ENCODE measurements at regions not wholly inside any gene's neighbourhood (a gene's known extent, or its start where the extent isn't known, plus 50 kb on each side); places are given as distances from the start of the nearest gene placed in this dataset.
"Not testable (repeated sequence)": the region's sequence is repeated elsewhere in the genome, so short reads cannot be mapped to it uniquely, and the experiment has no call there.

DNA sequence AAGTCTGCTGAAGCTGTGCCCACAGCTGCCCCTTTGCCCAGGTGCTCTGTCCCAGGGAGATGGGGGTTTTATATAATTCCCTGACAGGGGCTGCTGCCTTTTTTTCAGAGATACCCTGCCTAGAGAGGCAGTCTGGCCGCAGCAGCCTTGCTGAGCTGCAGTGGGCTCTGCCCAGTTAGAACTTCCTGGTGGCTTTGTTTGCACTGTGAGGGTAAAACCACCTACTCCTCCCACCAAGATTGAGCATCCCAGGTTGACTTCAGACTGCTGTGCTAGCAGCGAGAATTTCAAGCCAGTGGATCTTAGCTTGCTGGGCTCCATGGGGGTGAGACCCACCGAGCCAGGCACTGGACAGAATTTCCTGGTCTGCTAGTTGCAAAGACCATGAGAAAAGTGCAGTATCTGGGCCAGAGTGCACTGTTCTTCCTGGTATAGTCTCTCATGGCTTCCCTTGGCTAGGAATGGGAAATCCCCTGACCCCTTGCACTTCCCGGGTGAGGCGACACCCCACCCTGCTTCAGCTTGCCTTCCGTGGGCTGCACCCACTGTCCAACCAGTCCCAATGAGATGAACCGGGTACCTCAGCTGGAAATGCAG, 166.0 kb upstream of the NPY start:
- CTCF ChIA-PET; POLR2A ChIA-PET; H3K27ac ChIP-seq (ENCODE audit: low read depth, low read length); H3K4me3 ChIP-seq (ENCODE audit: low read length); intact Hi-C loops (cut with micrococcal nuclease); H3K27me3 ChIP-seq (ENCODE audit: control insufficient read depth in 2 of 2, insufficient read depth in 2 of 2, low read length in 2 of 2); H3K36me3 Mint-ChIP-seq; ATAC-seq; H3K9me3 Mint-ChIP-seq; H3K4me1 Mint-ChIP-seq; H3K4me3 Mint-ChIP-seq; H3K27ac Mint-ChIP-seq; DNase-seq; H3K36me3 ChIP-seq (ENCODE audit: control insufficient read depth in 2 of 3, insufficient read depth in 3 of 3, low read length in 3 of 3); H3K9me3 ChIP-seq (ENCODE audit: control insufficient read depth in 2 of 3, low read length in 3 of 3); H3K4me1 ChIP-seq (ENCODE audit: control insufficient read depth in 2 of 2, insufficient read depth in 2 of 2, low read length in 2 of 2): not testable (repeated sequence)
- peaks cover 0 to 16% (median 6%) of the 10 kb centered on the region in 5 donors for H3K27me3 Mint-ChIP-seq

DNA sequence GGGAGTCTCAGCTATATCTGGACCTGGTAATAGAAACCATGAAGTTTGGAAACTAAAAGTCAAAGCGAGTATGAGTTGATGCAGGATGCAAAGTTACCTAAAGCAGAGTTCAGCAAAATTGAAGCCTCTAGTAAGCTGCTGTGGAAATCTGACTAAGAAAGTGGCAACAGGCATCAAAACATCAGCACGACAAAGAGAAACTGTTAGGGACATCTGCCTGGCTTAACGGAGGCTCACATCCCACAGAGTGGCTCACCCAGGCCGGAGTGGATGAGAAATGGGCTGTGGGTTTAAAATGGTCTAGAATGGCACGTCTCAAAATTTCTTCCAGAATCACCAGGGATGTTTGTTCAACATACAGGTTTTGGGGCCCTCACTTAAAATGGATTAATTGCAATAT, 164.1 kb upstream of the NPY start:
- Mint-ChIP-seq H3K9me3 (peaks cover 0 to 2% (median 0%) of the 10 kb centered on the region in 11 donors), H3K36me3 (no peaks in the 10 kb centered on the region), H3K4me1 (no peaks in the 10 kb centered on the region), H3K27ac (no peak overlapping the region), H3K4me3 (no peak overlapping the region), H3K27me3 (peaks cover 0 to 15% (median 6%) of the 10 kb centered on the region in 5 donors)
- intact Hi-C loops (cut with micrococcal nuclease): no loop called here
- H3K36me3 ChIP-seq (ENCODE audit: control insufficient read depth in 2 of 3, insufficient read depth in 3 of 3, low read length in 3 of 3): no peaks in the 10 kb centered on the region
- ATAC-seq (no peak), DNase-seq (no peak)
- no peak overlapping the region for H3K4me3 ChIP-seq (ENCODE audit: low read length)
- POLR2A ChIA-PET: no interaction called here
- H3K27me3 ChIP-seq (ENCODE audit: control insufficient read depth in 2 of 2, insufficient read depth in 2 of 2, low read length in 2 of 2): no peaks in the 10 kb centered on the region
- no peak overlapping the region for H3K27ac ChIP-seq (ENCODE audit: low read depth, low read length)
- H3K9me3 ChIP-seq (ENCODE audit: control insufficient read depth in 2 of 3, low read length in 3 of 3): no peaks in the 10 kb centered on the region
- CTCF ChIA-PET: no interaction called here
- no peaks in the 10 kb centered on the region for H3K4me1 ChIP-seq (ENCODE audit: control insufficient read depth in 2 of 2, insufficient read depth in 2 of 2, low read length in 2 of 2)

DNA sequence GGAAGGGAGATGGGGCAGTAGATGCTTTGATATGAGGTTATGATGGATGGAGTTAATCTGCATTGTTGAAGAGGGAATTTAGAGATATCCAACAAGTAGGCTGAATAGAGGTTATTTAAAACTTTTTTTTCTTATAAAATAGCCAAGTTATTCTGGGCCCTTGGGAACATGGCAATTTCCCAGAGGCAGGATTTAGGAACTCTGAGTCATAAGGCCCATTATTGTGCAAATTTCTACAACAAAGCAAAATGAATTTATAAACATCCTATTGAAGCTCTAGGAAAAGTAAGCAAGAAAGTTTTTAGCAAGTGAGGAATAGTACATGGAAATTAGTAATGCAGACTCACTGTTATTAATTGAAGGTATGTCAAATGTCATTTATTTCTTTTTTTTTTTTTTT, 160.9 kb upstream of the NPY start:
- Mint-ChIP-seq H3K4me3 (no peak overlapping the region), H3K36me3 (no peaks in the 10 kb centered on the region), H3K4me1 (no peaks in the 10 kb centered on the region), H3K27ac (no peak overlapping the region), H3K9me3 (peaks cover 0 to 2% (median 0%) of the 10 kb centered on the region in 11 donors), H3K27me3 (peaks cover 0 to 16% (median 6%) of the 10 kb centered on the region in 5 donors)
- H3K27ac ChIP-seq (ENCODE audit: low read depth, low read length): no peak overlapping the region
- intact Hi-C loops (cut with micrococcal nuclease): no loop called here
- no peak overlapping the region for H3K4me3 ChIP-seq (ENCODE audit: low read length)
- H3K36me3 ChIP-seq (ENCODE audit: control insufficient read depth in 2 of 3, insufficient read depth in 3 of 3, low read length in 3 of 3): no peaks in the 10 kb centered on the region
- H3K9me3 ChIP-seq (ENCODE audit: control insufficient read depth in 2 of 3, low read length in 3 of 3): no peaks in the 10 kb centered on the region
- H3K27me3 ChIP-seq (ENCODE audit: control insufficient read depth in 2 of 2, insufficient read depth in 2 of 2, low read length in 2 of 2): no peaks in the 10 kb centered on the region
- H3K4me1 ChIP-seq (ENCODE audit: control insufficient read depth in 2 of 2, insufficient read depth in 2 of 2, low read length in 2 of 2): no peaks in the 10 kb centered on the region
- DNase-seq (no peak), ATAC-seq (no peak)
- POLR2A ChIA-PET: no interaction called here
- CTCF ChIA-PET: interaction anchor here (0.6 kb wide), 1 partner anchor 102 kb away, joined by 3 read pairs; no protein-coding TSS in a partner anchor

DNA sequence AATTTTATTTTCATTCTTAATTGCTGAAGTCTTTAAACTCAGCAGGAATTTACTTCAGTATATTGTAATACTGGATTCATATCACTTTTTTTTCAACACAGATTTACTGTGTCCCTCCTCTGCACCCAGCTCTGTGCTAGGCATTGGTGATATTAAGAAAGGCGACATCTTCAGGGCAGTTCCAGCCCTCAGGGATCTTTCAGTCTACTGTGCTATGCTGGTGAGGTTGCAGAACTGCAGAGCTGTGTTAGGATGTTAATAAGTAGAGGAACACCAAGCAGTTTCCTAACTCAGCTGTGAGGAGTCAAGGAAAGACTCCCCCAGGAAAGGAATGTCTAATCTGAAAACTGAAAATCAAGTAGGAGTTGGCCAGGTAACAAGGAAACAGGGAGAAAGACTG, 158.2 kb upstream of the NPY start:
- Mint-ChIP-seq H3K4me1 (no peaks in the 10 kb centered on the region), H3K4me3 (no peak overlapping the region), H3K27ac (no peak overlapping the region), H3K27me3 (peaks cover 7 to 20% (median 10%) of the 10 kb centered on the region in 5 donors), H3K36me3 (no peaks in the 10 kb centered on the region), H3K9me3 (no peaks in the 10 kb centered on the region)
- no peaks in the 10 kb centered on the region for H3K4me1 ChIP-seq (ENCODE audit: control insufficient read depth in 2 of 2, insufficient read depth in 2 of 2, low read length in 2 of 2)
- DNase-seq (no peak), ATAC-seq (no peak)
- no peaks in the 10 kb centered on the region for H3K36me3 ChIP-seq (ENCODE audit: control insufficient read depth in 2 of 3, insufficient read depth in 3 of 3, low read length in 3 of 3)
- no peaks in the 10 kb centered on the region for H3K27me3 ChIP-seq (ENCODE audit: control insufficient read depth in 2 of 2, insufficient read depth in 2 of 2, low read length in 2 of 2)
- no peak overlapping the region for H3K27ac ChIP-seq (ENCODE audit: low read depth, low read length)
- intact Hi-C loops (cut with micrococcal nuclease): no loop called here
- no peaks in the 10 kb centered on the region for H3K9me3 ChIP-seq (ENCODE audit: control insufficient read depth in 2 of 3, low read length in 3 of 3)
- ChIA-PET CTCF (no interaction called here), POLR2A (no interaction called here)
- H3K4me3 ChIP-seq (ENCODE audit: low read length): no peak overlapping the region

DNA sequence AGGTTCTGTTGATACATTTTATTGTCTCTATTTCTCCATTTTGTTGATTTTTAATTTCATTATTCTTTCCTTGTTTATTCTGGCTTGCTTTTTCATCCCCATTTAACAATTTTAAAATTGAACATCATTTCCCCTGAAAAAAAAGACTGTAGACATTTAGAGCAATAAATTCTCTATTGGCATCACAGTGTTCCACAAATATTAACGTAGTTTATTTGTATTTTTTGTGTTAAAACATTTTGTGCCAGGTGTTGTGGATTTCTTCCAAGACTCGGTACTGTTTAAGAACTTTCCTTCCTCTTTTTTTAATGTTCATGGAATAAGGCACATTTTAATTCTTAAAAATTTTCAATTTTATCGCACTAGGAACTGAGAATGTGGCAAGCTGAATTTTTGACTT, 156.1 kb upstream of the NPY start:
- H3K27ac Mint-ChIP-seq: no peak overlapping the region
- no peak for DNase-seq
- Histone ChIP-seq H3K27me3 (ENCODE audit: control insufficient read depth in 2 of 2, insufficient read depth in 2 of 2, low read length in 2 of 2) (no peaks in the 10 kb centered on the region), H3K4me1 (ENCODE audit: control insufficient read depth in 2 of 2, insufficient read depth in 2 of 2, low read length in 2 of 2) (no peaks in the 10 kb centered on the region), H3K27ac (ENCODE audit: low read depth, low read length) (no peak overlapping the region), H3K9me3 (ENCODE audit: control insufficient read depth in 2 of 3, low read length in 3 of 3) (no peaks in the 10 kb centered on the region), H3K4me3 (ENCODE audit: low read length) (no peak overlapping the region), H3K36me3 (ENCODE audit: control insufficient read depth in 2 of 3, insufficient read depth in 3 of 3, low read length in 3 of 3) (no peaks in the 10 kb centered on the region)
- H3K9me3 Mint-ChIP-seq: no peaks in the 10 kb centered on the region
- no peaks in the 10 kb centered on the region for H3K36me3 Mint-ChIP-seq
- H3K4me1 Mint-ChIP-seq: no peaks in the 10 kb centered on the region
- ATAC-seq: no peak
- peaks cover 7 to 27% (median 10%) of the 10 kb centered on the region in 5 donors for H3K27me3 Mint-ChIP-seq
- intact Hi-C loops (cut with micrococcal nuclease): no loop called here
- ChIA-PET POLR2A (no interaction called here), CTCF (no interaction called here)
- H3K4me3 Mint-ChIP-seq: no peak overlapping the region

DNA sequence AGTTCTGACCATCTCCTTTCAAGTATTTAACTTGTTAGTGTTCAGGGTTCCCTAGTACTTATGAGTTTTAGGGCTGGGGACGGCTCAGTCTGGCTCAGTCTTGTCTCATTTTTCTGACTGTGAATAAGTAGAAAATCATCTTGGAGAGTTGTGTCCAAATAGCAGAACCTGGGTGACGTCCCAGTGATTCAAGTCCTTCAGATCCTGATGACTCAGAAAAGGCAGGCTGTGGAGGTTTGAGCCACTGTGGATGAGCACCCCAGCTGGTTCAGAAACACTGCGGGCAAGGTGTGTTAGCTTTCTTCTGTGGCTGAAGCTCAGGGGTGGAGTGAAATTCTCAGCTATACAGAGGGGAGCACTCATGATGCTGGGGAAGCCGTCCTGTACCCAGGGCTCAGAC, 154.4 kb upstream of the NPY start:
- H3K36me3 ChIP-seq (ENCODE audit: control insufficient read depth in 2 of 3, insufficient read depth in 3 of 3, low read length in 3 of 3): no peaks in the 10 kb centered on the region
- Mint-ChIP-seq H3K9me3 (no peaks in the 10 kb centered on the region), H3K4me3 (no peak overlapping the region), H3K27me3 (peaks cover 7 to 23% (median 12%) of the 10 kb centered on the region in 5 donors), H3K4me1 (peaks cover 0 to 9% (median 4%) of the 10 kb centered on the region in 7 donors), H3K36me3 (no peaks in the 10 kb centered on the region), H3K27ac (no peak overlapping the region)
- ChIA-PET POLR2A (no interaction called here), CTCF (no interaction called here)
- DNase-seq: no peak
- H3K27ac ChIP-seq (ENCODE audit: low read depth, low read length): no peak overlapping the region
- H3K27me3 ChIP-seq (ENCODE audit: control insufficient read depth in 2 of 2, insufficient read depth in 2 of 2, low read length in 2 of 2): no peaks in the 10 kb centered on the region
- intact Hi-C loops (cut with micrococcal nuclease): no loop called here
- no peaks in the 10 kb centered on the region for H3K4me1 ChIP-seq (ENCODE audit: control insufficient read depth in 2 of 2, insufficient read depth in 2 of 2, low read length in 2 of 2)
- H3K9me3 ChIP-seq (ENCODE audit: control insufficient read depth in 2 of 3, low read length in 3 of 3): no peaks in the 10 kb centered on the region
- H3K4me3 ChIP-seq (ENCODE audit: low read length): no peak overlapping the region
- ATAC-seq: no peak

DNA sequence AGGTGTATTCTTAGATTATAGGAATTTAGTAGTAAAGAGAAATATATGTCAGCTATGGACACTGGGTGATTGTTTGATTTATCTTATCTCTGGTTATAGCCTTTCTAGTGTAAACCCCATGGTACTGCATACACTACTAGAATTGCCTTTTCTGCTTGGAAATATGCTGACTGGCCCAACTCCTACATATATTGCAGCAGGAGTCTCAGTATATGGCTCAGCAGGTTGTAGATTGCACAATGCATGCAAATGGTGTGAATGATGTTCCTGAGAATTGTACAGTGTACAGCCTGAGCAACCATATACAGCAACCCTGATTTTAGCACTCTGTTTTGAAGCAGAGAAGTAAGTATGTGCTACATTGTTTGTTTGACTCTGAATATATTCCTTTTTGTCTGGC, 153.4 kb upstream of the NPY start:
- no peak for DNase-seq
- no peaks in the 10 kb centered on the region for H3K9me3 Mint-ChIP-seq
- Histone ChIP-seq H3K27ac (ENCODE audit: low read depth, low read length) (no peak overlapping the region), H3K27me3 (ENCODE audit: control insufficient read depth in 2 of 2, insufficient read depth in 2 of 2, low read length in 2 of 2) (no peaks in the 10 kb centered on the region), H3K4me3 (ENCODE audit: low read length) (no peak overlapping the region), H3K4me1 (ENCODE audit: control insufficient read depth in 2 of 2, insufficient read depth in 2 of 2, low read length in 2 of 2) (no peaks in the 10 kb centered on the region), H3K9me3 (ENCODE audit: control insufficient read depth in 2 of 3, low read length in 3 of 3) (no peaks in the 10 kb centered on the region), H3K36me3 (ENCODE audit: control insufficient read depth in 2 of 3, insufficient read depth in 3 of 3, low read length in 3 of 3) (no peaks in the 10 kb centered on the region)
- ChIA-PET CTCF (no interaction called here), POLR2A (no interaction called here)
- H3K4me3 Mint-ChIP-seq: no peak overlapping the region
- no peak for ATAC-seq
- intact Hi-C loops (cut with micrococcal nuclease): no loop called here
- peaks cover 7 to 23% (median 14%) of the 10 kb centered on the region in 5 donors for H3K27me3 Mint-ChIP-seq
- peaks cover 0 to 17% (median 8%) of the 10 kb centered on the region in 7 donors for H3K4me1 Mint-ChIP-seq
- H3K27ac Mint-ChIP-seq: no peak overlapping the region
- H3K36me3 Mint-ChIP-seq: no peaks in the 10 kb centered on the region

Measured in naive thymus-derived CD4-positive, alpha-beta T cell (primary cell).